ENCODE measurements at regions not wholly inside any gene's neighbourhood (a gene's known extent, or its start where the extent isn't known, plus 50 kb on each side); places are given as distances from the start of the nearest gene placed in this dataset.

- TF ChIP-seq CTCF (conservative IDR thresholded peaks at IDR 0.05; ENCODE audit: low read depth, low read length) = no peak
- no peak overlapping the region for H3K4me3 ChIP-seq (ENCODE audit: low read length)
- DNase-seq (ENCODE audit: low read depth) = peak; percentile 71
Observed at GRCh38 chr4:34633241-34633640, 1611.1 kb downstream of the ARAP2 start.

- DNase-seq (ENCODE audit: low read depth) = no peak
- TF ChIP-seq CTCF (conservative IDR thresholded peaks at IDR 0.05; ENCODE audit: low read depth, low read length) = no peak
- H3K4me3 ChIP-seq (ENCODE audit: low read length) = no peak overlapping the region
Observed at GRCh38 chr4:34636623-34637022, 1607.7 kb downstream of the ARAP2 start.

GRCh38 chr4:34643476-34643875, 1600.8 kb downstream of the ARAP2 start:
- no peak for TF ChIP-seq CTCF (conservative IDR thresholded peaks at IDR 0.05; ENCODE audit: low read depth, low read length)
- peak; percentile 26 for DNase-seq (ENCODE audit: low read depth)
- H3K4me3 ChIP-seq (ENCODE audit: low read length) = no peak overlapping the region

- peak; percentile 33 for DNase-seq (ENCODE audit: low read depth)
- TF ChIP-seq CTCF (conservative IDR thresholded peaks at IDR 0.05; ENCODE audit: low read depth, low read length) = no peak
- H3K4me3 ChIP-seq (ENCODE audit: low read length) = no peak overlapping the region
Observed at GRCh38 chr4:34644579-34645115, 1599.7 kb downstream of the ARAP2 start.

- TF ChIP-seq CTCF (conservative IDR thresholded peaks at IDR 0.05; ENCODE audit: low read depth, low read length) = no peak
- H3K4me3 ChIP-seq (ENCODE audit: low read length) = no peak overlapping the region
- peak; percentile 33 for DNase-seq (ENCODE audit: low read depth)
Observed at GRCh38 chr4:34649716-34650115, 1594.6 kb downstream of the ARAP2 start.

- TF ChIP-seq CTCF (conservative IDR thresholded peaks at IDR 0.05; ENCODE audit: low read depth, low read length) = no peak
- DNase-seq (ENCODE audit: low read depth) = no peak
- H3K4me3 ChIP-seq (ENCODE audit: low read length) = no peak overlapping the region
Observed at GRCh38 chr4:34664051-34664450, 1580.3 kb downstream of the ARAP2 start.

GRCh38 chr4:34676400-34676799, 1567.9 kb downstream of the ARAP2 start:
- DNase-seq (ENCODE audit: low read depth) = peak; percentile 8
- TF ChIP-seq CTCF (conservative IDR thresholded peaks at IDR 0.05; ENCODE audit: low read depth, low read length) = no peak
- no peak overlapping the region for H3K4me3 ChIP-seq (ENCODE audit: low read length)

Measured in retinal pigment epithelial cell (primary cell).